ENCODE measurements at regions not wholly inside any gene's neighbourhood (a gene's known extent, or its start where the extent isn't known, plus 50 kb on each side); places are given as distances from the start of the nearest gene placed in this dataset.

- no TSS peak for BruUV-seq (replicated peaks)
- no peaks in the 10 kb centered on the region for H3K4me1 ChIP-seq (ENCODE audit: insufficient read depth, low read length)
- no peak for DNase-seq (ENCODE audit: low spot score)
- H3K79me2 ChIP-seq (ENCODE audit: insufficient read depth, low read length): no peaks in the 10 kb centered on the region
- H3K9me3 ChIP-seq (ENCODE audit: low read length): peaks cover 51% of the 10 kb centered on the region
- no peaks in the 10 kb centered on the region for H3K36me3 ChIP-seq (replicated peaks in 1 of 2; ENCODE audit: control insufficient read depth in 1 of 2, insufficient read depth in 2 of 2, low read length in 2 of 2)
- H3K27me3 ChIP-seq (ENCODE audit: control insufficient read depth in 1 of 2, insufficient read depth in 2 of 2, low read length in 2 of 2): no peaks in the 10 kb centered on the region
- ChIA-PET POLR2A (no interaction called here), CTCF (ENCODE audit: low intra/inter-chr PET ratio, low total read pairs) (no interaction called here)
- intact Hi-C loops (cut with micrococcal nuclease; ENCODE audit: unreplicated experiment): no loop called here
- no peaks in the 10 kb centered on the region for H4K20me1 ChIP-seq (ENCODE audit: insufficient read depth, low read length)
- no peak for ATAC-seq
- no peak for FAIRE-seq
- 37% methylated on average over 2 of the region's 2 CpGs for WGBS (ENCODE audit: low lambda C conversion rate)
- no peak overlapping the region for H3K4me2 ChIP-seq (ENCODE audit: low read depth, low read length)
- no peak overlapping the region for H3K27ac ChIP-seq (ENCODE audit: extremely low read length, insufficient read depth, low read length)
- in situ Hi-C loops (cut with HindIII; ENCODE audit: extremely low pct_ligation_motif_present, low pct_unique_long_range_greater_than_20kb): no loop called here
- no peak overlapping the region for H3K9ac ChIP-seq (ENCODE audit: insufficient read depth, low read depth, low read length)
- H2AFZ ChIP-seq (ENCODE audit: low read length): no peak overlapping the region
- no peak overlapping the region for H3K4me3 ChIP-seq (replicated peaks in 1 of 3; ENCODE audit: insufficient read depth in 1 of 3, low read depth in 2 of 3, low read length in 3 of 3)
- no peak for TF ChIP-seq FOXO4 (CRISPR knock-in tag; conservative IDR thresholded peaks at IDR 0.05)
- TF ChIP-seq ZNF713 (CRISPR knock-in tag; IDR thresholded peaks at IDR 0.05): no peak
- TF ChIP-seq THAP9 (CRISPR knock-in tag; IDR thresholded peaks at IDR 0.05; ENCODE audit: borderline replicate concordance): no peak
- TF ChIP-seq HNF4G (IDR thresholded peaks at IDR 0.05; ENCODE audit: borderline replicate concordance, low read depth, low read length): no peak
- TF ChIP-seq HNF4G (CRISPR knock-in tag; IDR thresholded peaks at IDR 0.05; ENCODE audit: borderline replicate concordance, low read depth): no peak
- TF ChIP-seq ZNF329 (CRISPR knock-in tag; IDR thresholded peaks at IDR 0.05; ENCODE audit: low read depth): no peak
- TF ChIP-seq MLX (CRISPR knock-in tag; IDR thresholded peaks at IDR 0.05): no peak
- no peak for TF ChIP-seq ZNF274 (CRISPR knock-in tag; IDR thresholded peaks at IDR 0.05)
- no peak for TF ChIP-seq RFX1 (IDR thresholded peaks at IDR 0.05)
- TF ChIP-seq MIER3 (CRISPR knock-in tag; IDR thresholded peaks at IDR 0.05; ENCODE audit: borderline replicate concordance): no peak
- no peak for TF ChIP-seq PRDM4 (CRISPR knock-in tag; IDR thresholded peaks at IDR 0.05; ENCODE audit: borderline replicate concordance)
- no peak for TF ChIP-seq ZBTB7B (CRISPR knock-in tag; IDR thresholded peaks at IDR 0.05)
- no peak for TF ChIP-seq MEIS2 (CRISPR knock-in tag; IDR thresholded peaks at IDR 0.05)
- no peak for TF ChIP-seq PHF8 (CRISPR knock-in tag; IDR thresholded peaks at IDR 0.05)
- TF ChIP-seq E2F1 (CRISPR knock-in tag; IDR thresholded peaks at IDR 0.05): no peak
- no peak for TF ChIP-seq GMEB1 (CRISPR knock-in tag; IDR thresholded peaks at IDR 0.05; ENCODE audit: borderline replicate concordance)
Measured at GRCh38 chr1:81635816-81636215, 164.9 kb upstream of the ADGRL2 start.

Data from HepG2 (cell line).